ENCODE measurements at regions not wholly inside any gene's neighbourhood (a gene's known extent, or its start where the extent isn't known, plus 50 kb on each side); places are given as distances from the start of the nearest gene placed in this dataset.

GRCh38 chr5:175168882-175169507 lies 275.0 kb downstream of the DRD1 start:
- no peak for DNase-seq (ENCODE audit: low spot score)

- no peak for DNase-seq (ENCODE audit: low spot score)
These were observed 278.0 kb downstream of the DRD1 start for GRCh38 chr5:175166026-175166425.

GRCh38 chr5:175163586-175164275 lies 280.3 kb downstream of the DRD1 start:
- no peak for DNase-seq (ENCODE audit: low spot score)

- DNase-seq (ENCODE audit: low spot score): no peak
These were observed 281.9 kb downstream of the DRD1 start for GRCh38 chr5:175162036-175162435.

GRCh38 chr5:175159956-175160355 lies 284.0 kb downstream of the DRD1 start:
- no peak for DNase-seq (ENCODE audit: low spot score)

- no peak for DNase-seq (ENCODE audit: low spot score)
These were observed 295.3 kb downstream of the DRD1 start for GRCh38 chr5:175148636-175149172.

GRCh38 chr5:175146733-175147132 lies 297.2 kb downstream of the DRD1 start:
- no peak for DNase-seq (ENCODE audit: low spot score)

GRCh38 chr5:175141421-175141820 lies 302.6 kb downstream of the DRD1 start:
- DNase-seq (ENCODE audit: low spot score): no peak

GRCh38 chr5:175133185-175133584 lies 310.8 kb downstream of the DRD1 start:
- no peak for DNase-seq (ENCODE audit: low spot score)

- no peak for DNase-seq (ENCODE audit: low spot score)
These were observed 312.6 kb downstream of the DRD1 start for GRCh38 chr5:175131432-175131831.

GRCh38 chr5:175129619-175130018 lies 314.4 kb downstream of the DRD1 start:
- no peak for DNase-seq (ENCODE audit: low spot score)

GRCh38 chr5:175129121-175129520 lies 314.9 kb downstream of the DRD1 start:
- no peak for DNase-seq (ENCODE audit: low spot score)

- DNase-seq (ENCODE audit: low spot score): no peak
These were observed 319.2 kb downstream of the DRD1 start for GRCh38 chr5:175124821-175125220.

GRCh38 chr5:175124251-175124813 lies 319.6 kb downstream of the DRD1 start:
- no peak for DNase-seq (ENCODE audit: low spot score)

GRCh38 chr5:175123542-175123941 lies 320.4 kb downstream of the DRD1 start:
- DNase-seq (ENCODE audit: low spot score): no peak

- DNase-seq (ENCODE audit: low spot score): no peak
These were observed 322.5 kb downstream of the DRD1 start for GRCh38 chr5:175121457-175121856.

GRCh38 chr5:175120412-175120811 lies 323.6 kb downstream of the DRD1 start:
- no peak for DNase-seq (ENCODE audit: low spot score)

GRCh38 chr5:175118700-175119309 lies 325.2 kb downstream of the DRD1 start:
- no peak for DNase-seq (ENCODE audit: low spot score)

- DNase-seq (ENCODE audit: low spot score): no peak
These were observed 327.4 kb downstream of the DRD1 start for GRCh38 chr5:175116466-175117048.

- no peak for DNase-seq (ENCODE audit: low spot score)
These were observed 328.2 kb downstream of the DRD1 start for GRCh38 chr5:175115831-175116230.

GRCh38 chr5:175113947-175114346 lies 330.0 kb downstream of the DRD1 start:
- DNase-seq (ENCODE audit: low spot score): no peak

GRCh38 chr5:175109058-175109755 lies 334.8 kb downstream of the DRD1 start:
- DNase-seq (ENCODE audit: low spot score): no peak
